Activated T-cell treated with anti-CD3 and anti-CD28 coated beads, Interleukin-2, amount 50 U/mL, for 1 hour (primary cell): ENCODE measurements at regions not wholly inside any gene's neighbourhood (a gene's known extent, or its start where the extent isn't known, plus 50 kb on each side); places are given as distances from the start of the nearest gene placed in this dataset.
A peak's percentile ranks its signal among the peaks of the same experiment; 100 is the strongest.
"Not testable (repeated sequence)": the region's sequence is repeated elsewhere in the genome, so short reads cannot be mapped to it uniquely, and the experiment has no call there.

ENCODE experiments used
- DNase-seq: peaks from one replicate; pipeline ENCODE4 v3.0.0-alpha.2; 2020

DNA sequence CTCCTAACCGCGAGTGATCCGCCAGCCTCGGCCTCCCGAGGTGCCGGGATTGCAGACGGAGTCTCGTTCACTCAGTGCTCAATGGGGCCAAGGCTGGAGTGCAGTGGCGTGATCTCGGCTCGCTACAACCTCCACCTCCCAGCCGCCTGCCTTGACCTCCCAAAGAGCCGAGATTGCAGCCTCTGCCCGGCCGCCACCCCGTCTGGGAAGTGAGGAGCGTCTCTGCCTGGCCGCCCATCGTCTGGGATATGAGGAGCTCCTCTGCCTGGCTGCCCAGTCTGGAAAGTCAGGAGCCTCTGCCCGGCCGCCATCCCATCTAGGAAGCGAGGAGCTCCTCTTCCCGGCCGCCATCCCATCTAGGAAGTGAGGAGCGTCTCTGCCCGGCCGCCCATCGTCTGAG is 58.8 kb upstream of the ANKRD30BL start:
- DNase-seq = not testable (repeated sequence)

GRCh38 chr2:132221886-132222285 is 60.1 kb upstream of the ANKRD30BL start:
- not testable (repeated sequence) for DNase-seq

- DNase-seq = no peak
Measured at GRCh38 chr2:132252191-132252893, 90.6 kb upstream of the ANKRD30BL start.

DNA sequence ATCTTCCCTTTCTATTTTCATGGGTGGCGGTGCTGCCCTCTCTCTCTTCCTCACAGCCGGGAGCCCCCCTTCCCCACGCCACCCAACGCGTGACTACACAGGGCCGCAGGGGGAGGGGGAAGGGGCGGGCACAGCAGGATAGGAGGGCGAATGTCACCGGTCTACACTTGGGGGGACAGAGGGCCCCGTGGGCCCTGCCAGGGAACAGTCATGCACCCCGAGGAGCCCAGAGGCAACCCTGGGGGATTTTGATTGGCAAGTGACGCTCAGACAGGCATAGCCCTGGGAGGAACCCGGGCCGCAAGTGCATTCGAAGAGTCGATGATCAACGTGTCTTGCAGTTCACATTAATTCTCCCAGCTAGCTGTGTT is 91.1 kb upstream of the ANKRD30BL start:
- no peak for DNase-seq

DNA sequence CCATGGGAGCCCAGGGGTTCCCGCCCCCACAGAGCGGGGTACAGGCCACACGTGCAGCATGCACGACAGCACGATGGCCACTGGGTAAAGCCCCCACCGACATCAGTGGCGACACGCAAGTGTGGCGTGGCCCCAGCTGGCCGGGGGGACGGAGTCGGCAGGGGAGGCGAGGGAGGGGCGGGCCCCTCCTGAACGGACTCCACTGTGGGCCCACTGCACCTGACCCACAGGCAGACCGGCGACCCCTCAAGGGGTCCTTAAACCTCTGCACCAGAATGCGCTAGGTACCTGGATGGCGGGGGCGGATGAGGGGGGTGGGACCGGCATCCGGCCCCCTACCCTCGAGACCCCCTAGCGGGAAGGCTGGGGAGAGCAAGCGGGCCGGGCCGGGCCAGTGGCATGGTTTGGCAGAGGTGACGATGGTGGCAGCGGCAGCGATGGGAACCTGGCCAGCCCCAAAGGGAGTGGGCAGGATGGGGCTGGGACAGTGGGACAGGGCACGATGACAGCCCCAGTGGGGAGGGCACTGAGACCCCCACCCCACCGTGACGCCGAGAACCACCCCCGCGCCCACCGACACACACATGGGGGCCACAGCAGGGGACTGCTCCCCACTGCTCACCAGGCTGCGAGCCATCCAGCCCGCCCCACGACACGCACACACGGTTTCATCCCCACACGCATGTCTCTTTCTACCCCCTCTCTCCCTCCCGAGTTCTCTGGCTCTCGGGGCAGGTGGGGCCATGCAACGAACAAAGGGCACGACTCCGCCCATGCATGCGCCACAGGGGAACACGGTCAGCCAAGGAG is 91.9 kb upstream of the ANKRD30BL start:
- no peak for DNase-seq

- not testable (repeated sequence) for DNase-seq
Measured at GRCh38 chr2:132254306-132254919, 92.7 kb upstream of the ANKRD30BL start.

- no peak for DNase-seq
Measured at GRCh38 chr2:132255714-132256113, 94.0 kb upstream of the ANKRD30BL start.

DNA sequence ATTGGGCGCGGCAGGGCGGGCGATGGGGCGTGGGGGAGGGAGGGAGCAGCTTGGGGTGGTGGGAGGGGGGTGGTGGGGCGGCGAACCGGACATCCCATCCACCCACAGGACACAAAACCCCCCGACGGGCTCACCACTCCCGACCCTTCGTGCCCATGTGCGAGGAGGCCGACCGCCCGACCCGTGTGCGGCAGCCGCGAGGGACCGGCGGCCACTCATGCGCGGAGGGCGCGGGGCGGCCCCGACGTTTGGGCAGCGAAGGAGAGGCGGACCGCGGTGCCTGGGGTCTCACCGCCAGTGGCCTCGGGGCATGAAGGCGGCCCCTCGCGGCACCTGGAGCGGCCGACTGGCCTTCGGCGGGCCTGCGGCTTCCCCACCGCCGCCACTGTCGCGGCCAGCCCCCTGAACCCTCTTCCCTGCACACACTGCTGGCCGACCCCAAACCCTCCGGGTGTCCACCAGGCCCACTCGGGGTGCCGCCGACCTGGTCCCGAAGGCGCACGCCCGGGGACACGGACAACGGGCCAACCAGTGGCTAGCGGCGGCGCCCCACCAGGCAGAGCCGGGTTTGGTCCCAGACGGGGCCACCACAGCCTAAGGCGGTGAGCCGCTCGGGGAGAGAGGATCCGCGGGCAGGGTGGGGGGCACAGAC is 94.6 kb upstream of the ANKRD30BL start:
- no peak for DNase-seq

DNA sequence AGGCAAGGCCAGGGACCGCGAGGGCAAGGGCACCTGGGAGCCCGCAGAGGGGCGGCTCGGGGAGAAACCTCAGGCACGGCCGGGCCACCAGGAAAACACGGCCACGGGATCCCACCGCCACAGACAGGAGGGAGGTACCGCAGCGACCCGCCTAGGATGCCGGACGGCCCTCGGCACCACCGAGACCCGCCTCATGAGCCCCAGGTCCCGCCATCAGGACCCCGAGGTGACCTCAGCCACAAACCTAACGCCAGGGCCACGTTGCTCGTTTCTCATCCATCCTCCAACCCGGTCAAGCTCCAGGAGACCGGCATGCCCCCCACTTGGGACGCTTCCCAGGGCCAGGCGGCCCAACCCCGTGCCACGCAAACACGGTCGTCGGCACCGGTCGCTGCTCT is 95.2 kb upstream of the ANKRD30BL start:
- DNase-seq = not testable (repeated sequence)

DNA sequence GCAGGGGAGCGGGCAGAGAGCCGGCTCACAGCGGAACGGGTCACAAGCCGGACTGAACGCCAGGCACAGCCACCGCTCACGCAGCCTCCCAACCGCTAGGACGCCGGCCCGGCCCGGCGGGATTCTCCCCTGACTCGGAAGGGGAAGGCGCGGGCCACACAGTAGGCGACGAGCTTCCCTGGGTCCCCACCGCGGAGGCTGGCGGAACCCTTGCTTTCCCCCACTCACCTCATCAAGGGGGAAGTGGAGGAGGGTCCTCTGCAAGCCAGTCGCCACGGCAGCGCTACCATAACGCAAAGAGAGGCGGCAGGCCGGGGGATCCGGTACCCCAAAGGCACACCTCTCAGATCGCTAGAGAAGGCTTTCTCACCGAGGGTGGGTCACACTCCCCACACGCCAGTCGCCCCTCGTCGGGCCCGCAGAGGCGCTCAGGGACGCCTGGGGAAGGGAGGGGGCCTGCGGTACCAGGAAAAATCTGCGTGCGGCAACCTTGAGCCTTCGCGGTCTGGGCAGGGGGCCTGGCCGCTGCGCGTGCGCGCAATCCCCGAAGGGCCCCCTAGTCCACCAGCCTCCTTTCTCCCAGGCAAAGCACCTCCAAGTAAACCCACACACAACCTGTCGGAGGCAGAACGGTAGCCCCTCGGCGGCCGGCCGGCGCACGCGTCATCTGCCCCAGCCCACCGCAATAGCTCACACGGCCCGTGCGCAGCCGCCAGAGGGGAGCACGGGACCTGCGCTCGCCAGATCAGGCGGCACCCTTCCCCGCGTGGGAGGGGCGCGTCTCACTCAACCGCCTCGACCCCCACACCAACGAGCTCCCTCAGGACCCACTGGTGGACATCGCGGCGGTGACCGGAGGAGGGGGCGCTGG is 95.8 kb upstream of the ANKRD30BL start:
- DNase-seq = not testable (repeated sequence)

DNA sequence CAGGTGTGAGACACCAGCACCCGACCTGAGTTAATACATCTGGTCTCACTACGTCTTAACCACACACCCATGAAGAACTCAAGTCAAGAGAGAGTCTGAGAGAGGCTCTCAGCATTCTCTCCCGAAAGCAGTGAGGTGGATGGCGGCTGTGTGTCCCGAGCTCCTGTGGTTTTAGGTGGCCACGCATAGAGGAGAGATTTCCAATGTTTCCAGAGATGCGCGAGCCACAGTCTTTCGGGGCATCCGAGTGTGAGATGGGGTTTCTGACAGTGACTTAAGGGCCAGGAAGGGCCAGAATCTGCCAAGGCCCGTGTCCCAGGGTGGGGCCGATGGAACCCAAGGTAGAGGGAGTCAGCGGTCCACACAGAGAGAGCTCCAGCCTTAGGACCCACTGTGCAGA is 97.5 kb upstream of the ANKRD30BL start:
- DNase-seq = not testable (repeated sequence)

- not testable (repeated sequence) for DNase-seq
Measured at GRCh38 chr2:132265595-132265994, 103.8 kb upstream of the ANKRD30BL start.

GRCh38 chr2:132267105-132267497 is 105.3 kb upstream of the ANKRD30BL start:
- DNase-seq = no peak

DNA sequence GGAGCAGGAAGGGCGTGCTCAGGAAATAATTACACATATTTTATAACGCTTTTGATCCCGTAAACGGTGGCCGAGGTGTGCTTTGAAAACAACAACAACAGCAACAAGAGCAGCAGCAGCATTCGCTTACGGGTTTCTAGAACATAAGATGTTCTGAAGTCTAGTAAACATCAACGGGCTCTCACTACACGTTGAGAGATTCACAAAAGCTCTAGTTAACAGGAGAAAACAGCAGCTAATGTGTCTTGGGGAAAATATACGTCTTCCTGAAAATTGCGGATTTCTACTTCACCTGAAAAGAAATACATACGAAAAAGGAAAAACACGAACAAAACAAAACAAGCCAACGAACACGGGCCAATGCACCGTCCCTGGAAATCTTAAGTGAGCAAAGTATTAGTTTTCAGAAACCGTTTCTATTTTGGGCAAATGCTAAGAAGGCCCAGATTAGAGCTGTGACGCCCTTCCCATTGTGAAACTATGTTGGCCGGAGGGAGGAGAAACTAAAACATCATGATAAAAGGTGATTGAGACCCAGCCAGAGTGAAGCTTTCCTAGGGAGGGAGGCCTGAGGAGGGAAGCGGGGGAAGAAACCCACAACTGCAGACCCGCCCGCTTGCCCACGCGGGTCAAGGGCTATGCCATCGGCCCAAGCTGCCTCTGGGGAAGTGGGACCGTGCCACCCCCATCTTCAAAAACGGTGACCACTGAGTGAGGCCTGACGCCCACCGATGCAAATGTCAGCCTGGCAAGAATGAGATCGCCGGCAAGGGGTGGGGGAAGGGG is 105.9 kb upstream of the ANKRD30BL start:
- not testable (repeated sequence) for DNase-seq

DNA sequence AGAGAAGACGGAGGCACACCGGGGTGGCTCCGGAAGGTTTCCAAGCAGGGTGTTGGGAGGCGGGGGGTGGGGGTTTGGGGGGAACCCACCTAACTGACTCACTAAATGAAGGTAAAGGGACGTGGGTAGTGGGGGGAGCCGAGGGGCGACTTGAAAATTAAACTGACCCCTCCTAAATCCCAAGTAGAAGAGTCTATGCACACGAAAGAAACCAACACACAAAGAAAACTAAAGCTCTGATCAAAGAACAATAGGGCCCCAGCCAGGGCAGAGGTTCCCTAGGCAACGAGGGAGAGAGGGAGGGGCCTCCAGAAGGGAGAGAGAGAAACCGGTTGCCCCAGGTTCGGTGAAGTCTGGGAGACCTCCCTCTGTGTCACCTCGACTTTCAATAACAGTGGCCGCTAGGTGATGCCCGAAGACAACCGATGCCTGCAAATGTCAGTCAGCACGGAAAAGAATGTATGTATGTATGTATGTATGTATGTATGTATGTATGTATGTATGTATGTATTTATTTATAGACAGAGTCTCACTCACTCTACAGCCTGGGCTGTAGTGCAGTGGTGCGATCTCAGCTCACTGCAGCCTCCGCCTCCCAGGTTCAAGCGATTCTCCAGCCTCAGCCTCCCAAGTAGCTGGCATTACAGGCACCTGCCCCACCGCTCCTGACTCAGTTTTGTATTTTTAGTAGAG is 106.7 kb upstream of the ANKRD30BL start:
- peak; percentile 48 for DNase-seq

- no peak for DNase-seq
Measured at GRCh38 chr2:132268977-132269523, 107.3 kb upstream of the ANKRD30BL start.

- no peak for DNase-seq
Measured at GRCh38 chr2:132270255-132270654, 108.5 kb upstream of the ANKRD30BL start.

DNA sequence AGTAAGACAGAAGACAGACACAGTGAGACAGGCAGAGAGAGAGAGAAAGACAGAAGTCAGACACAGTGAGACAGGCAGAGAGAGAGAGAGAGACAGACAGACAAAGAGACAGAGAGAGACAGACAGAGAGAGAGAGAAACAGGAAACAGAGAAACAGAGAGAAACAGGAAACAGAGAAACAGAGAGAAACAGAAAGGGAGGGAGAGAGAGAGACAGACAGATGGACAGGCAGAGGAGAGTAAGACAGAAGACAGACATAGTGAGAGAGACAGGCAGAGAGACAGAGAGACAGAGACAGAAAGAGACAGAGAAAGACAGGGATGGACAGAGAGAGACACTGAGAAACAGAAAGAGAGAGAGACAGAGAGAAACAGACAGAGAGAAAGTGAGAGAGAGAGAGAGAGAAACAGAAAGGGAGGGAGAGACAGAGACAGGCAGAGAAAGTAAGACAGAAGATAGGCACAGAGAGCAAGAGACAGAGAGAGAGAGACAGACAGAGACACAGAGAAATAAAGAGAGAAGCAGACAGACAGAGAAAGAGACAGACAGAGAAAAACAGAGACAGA is 109.3 kb upstream of the ANKRD30BL start:
- no peak for DNase-seq

- not testable (repeated sequence) for DNase-seq
Measured at GRCh38 chr2:132271794-132272193, 110.0 kb upstream of the ANKRD30BL start.

DNA sequence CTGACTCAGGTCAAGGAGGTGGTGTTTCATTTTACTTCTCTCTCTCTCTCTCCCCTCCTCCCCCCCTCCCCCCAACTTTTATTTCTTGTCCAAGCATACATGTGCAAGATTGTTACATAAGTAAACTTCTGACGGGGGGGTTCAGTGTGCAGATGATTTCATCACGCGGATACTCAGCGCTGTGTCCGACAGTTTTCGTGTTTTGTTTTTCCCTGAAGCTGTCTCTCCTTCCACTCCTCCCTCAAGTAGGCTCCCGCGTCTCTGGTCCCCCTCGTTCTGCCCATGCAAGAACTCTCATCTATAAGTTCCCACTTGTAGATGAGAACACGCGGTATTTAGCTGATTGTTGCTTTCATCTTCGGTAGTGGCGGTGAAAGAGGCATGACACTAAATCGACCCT is 111.0 kb upstream of the ANKRD30BL start:
- no peak for DNase-seq
